Smooth muscle cell (in vitro differentiated cells): ENCODE measurements at regions not wholly inside any gene's neighbourhood (a gene's known extent, or its start where the extent isn't known, plus 50 kb on each side); places are given as distances from the start of the nearest gene placed in this dataset. TPM values are rescaled to one million over a fixed set of nuclear protein-coding genes. Genes with fewer than 3 reads are reported as not detected.

Source experiments
- DNase-seq: peaks from one replicate; lab custom pipeline; 2025; ENCODE audit not compliant: unreplicated experiment; lab: John Stamatoyannopoulos, UW
- H2AFZ ChIP-seq: fragments of 200-600 bp; sonication (generic); 2 replicates; pipeline ENCODE4 v1.6.0; 2016; ENCODE audit warnings: antibody characterized with exemption, low read depth, mild to moderate bottlenecking
- H3F3A ChIP-seq: fragments of 200-600 bp; sonication (generic); 2 replicates; pipeline ENCODE4 v1.6.0; 2017; ENCODE audit warnings: antibody characterized with exemption, low read depth
- H3K27ac ChIP-seq: fragments of 200-600 bp; sonication (generic); 2 replicates; pipeline ENCODE4 v1.5.1; 2016; ENCODE audit warnings: low read depth, mild to moderate bottlenecking
- H3K27me3 ChIP-seq: fragments of 200-600 bp; sonication (generic); 2 replicates; pipeline ENCODE4 v1.6.1; 2016; ENCODE audit warnings: low read depth, mild to moderate bottlenecking
- H3K36me3 ChIP-seq: fragments of 200-600 bp; sonication (generic); 2 replicates; pipeline ENCODE4 v1.5.1; 2016; ENCODE audit warnings: low read depth
- H3K4me1 ChIP-seq: fragments of 200-600 bp; sonication (generic); 2 replicates; pipeline ENCODE4 v1.5.1; 2016; ENCODE audit warnings: low read depth
- H3K4me2 ChIP-seq: fragments of 200-600 bp; sonication (generic); 2 replicates; pipeline ENCODE4 v1.6.0; 2016; ENCODE audit warnings: mild to moderate bottlenecking
- H3K4me3 ChIP-seq: fragments of 200-600 bp; sonication (generic); 2 replicates; pipeline ENCODE4 v1.5.1; 2016; ENCODE audit warnings: mild to moderate bottlenecking
- H3K79me2 ChIP-seq: fragments of 200-600 bp; sonication (generic); 2 replicates; pipeline ENCODE4 v1.6.0; 2016; ENCODE audit warnings: low read depth, mild to moderate bottlenecking
- H3K9ac ChIP-seq: fragments of 200-600 bp; sonication (generic); 2 replicates; pipeline ENCODE4 v1.6.0; 2016; ENCODE audit warnings: low read depth
- H3K9me3 ChIP-seq: fragments of 200-600 bp; sonication (generic); replicated peaks from 2 replicates; pipeline ENCODE4 v1.5.1; 2016; ENCODE audit warnings: low read depth
- H4K20me1 ChIP-seq: fragments of 200-600 bp; sonication (generic); 2 replicates; pipeline ENCODE4 v1.6.0; 2016; ENCODE audit warnings: low read depth
- CTCF ChIP-seq: fragments of 200-600 bp; sonication (generic); IDR thresholded peaks from 2 replicates; pipeline ENCODE4 v1.5.1; 2017; ENCODE audit warnings: borderline replicate concordance, mild to moderate bottlenecking, antibody characterized with exemption; ENCODE audit not compliant: insufficient read depth, poor library complexity, severe bottlenecking
- WGBS: methylation state at CpG from one replicate; pipeline ENCODE4 v1.1.7; 2016; ENCODE audit warnings: low lambda C conversion rate; 5-methylcytosine and 5-hydroxymethylcytosine counted together
- small RNA-seq: library from RNA; depleted of rRNA; stranded (forward); fragments of <200 nt; gene quantifications from one replicate; pipeline ENCODE3, GENCODE V24; 2014

- WGBS = 64% methylated on average over 2 of the region's 2 CpGs
- Histone ChIP-seq H3K27ac (no peak overlapping the region), H3F3A (no peaks in the 10 kb centered on the region), H3K27me3 (no peaks in the 10 kb centered on the region), H3K4me3 (no peak overlapping the region), H3K4me2 (no peak overlapping the region), H2AFZ (no peak overlapping the region), H3K9me3 (no peaks in the 10 kb centered on the region), H3K9ac (no peak overlapping the region), H3K4me1 (no peaks in the 10 kb centered on the region), H4K20me1 (no peaks in the 10 kb centered on the region), H3K36me3 (no peaks in the 10 kb centered on the region), H3K79me2 (no peaks in the 10 kb centered on the region)
- DNase-seq = no peak
- TF ChIP-seq CTCF = no peak
Measured at GRCh38 chr15:87082581-87082980, 1002.9 kb downstream of the AGBL1 start.

- no peak for DNase-seq
- Histone ChIP-seq H3K27ac (no peak overlapping the region), H2AFZ (no peak overlapping the region), H3K79me2 (no peaks in the 10 kb centered on the region), H3K4me1 (no peaks in the 10 kb centered on the region), H3F3A (no peaks in the 10 kb centered on the region), H3K9me3 (no peaks in the 10 kb centered on the region), H3K4me2 (no peak overlapping the region), H3K36me3 (no peaks in the 10 kb centered on the region), H3K9ac (no peak overlapping the region), H3K27me3 (no peaks in the 10 kb centered on the region), H3K4me3 (no peak overlapping the region), H4K20me1 (no peaks in the 10 kb centered on the region)
- no peak for TF ChIP-seq CTCF
- WGBS = 72% methylated on average over 5 of the region's 5 CpGs
Measured at GRCh38 chr15:87080547-87080946, 1000.9 kb downstream of the AGBL1 start.

Small RNA genes in the stretch of these regions (small RNA-seq; reads per million reads assigned to genes)
- gene RNU6-185P = not detected
